Lung (tissue), 11 donors: ENCODE measurements at regions not wholly inside any gene's neighbourhood (a gene's known extent, or its start where the extent isn't known, plus 50 kb on each side); places are given as distances from the start of the nearest gene placed in this dataset.

ENCODE experiments used
- ATAC-seq: fragments of 200-7000 bp; cut with Tn5 transposase; one replicate; pipeline ENCODE4 v1.9.1; 2020; ENCODE audit warnings: moderate number of reproducible peaks; ENCODE audit not compliant: insufficient read depth, low FRiP score
- DNase-seq, 3 donors: peaks; one replicate each; pipeline ENCODE4 v3.0.0-alpha.2; 2013 to 2017
- H3K27ac ChIP-seq, 2 donors: one replicate each; pipeline ENCODE4 v1.5.1; 2013; ENCODE audit warnings: mild to moderate bottlenecking in 2 of 2, moderate library complexity in 2 of 2, control low read depth in 1 of 2, inconsistent platforms in 1 of 2, low read depth in 1 of 2, low read length in 1 of 2
- H3K27me3 ChIP-seq, 3 donors: one replicate each; pipeline ENCODE4 v1.5.1; 2013; ENCODE audit warnings: low read length in 2 of 3; ENCODE audit not compliant: control insufficient read depth in 3 of 3, insufficient read depth in 3 of 3
- H3K36me3 ChIP-seq, 4 donors: one replicate each; pipeline ENCODE4 v1.5.1; 2013; ENCODE audit warnings: low read length in 4 of 4, mild to moderate bottlenecking in 1 of 4, moderate library complexity in 1 of 4; ENCODE audit not compliant: control insufficient read depth in 4 of 4, insufficient read depth in 4 of 4
- H3K4me1 ChIP-seq, 5 donors: one replicate each; pipeline ENCODE4 v1.5.1; 2013; ENCODE audit warnings: low read length in 5 of 5, mild to moderate bottlenecking in 2 of 5, moderate library complexity in 1 of 5; ENCODE audit not compliant: control insufficient read depth in 5 of 5, insufficient read depth in 5 of 5
- H3K4me3 ChIP-seq: one replicate; pipeline ENCODE4 v1.5.1; 2013; ENCODE audit warnings: mild to moderate bottlenecking, control low read depth, moderate library complexity
- H3K9ac ChIP-seq, 2 donors: one replicate each; pipeline ENCODE4 v1.5.1; 2013; ENCODE audit warnings: low read length in 2 of 2, control low read depth in 1 of 2; ENCODE audit not compliant: insufficient read depth in 1 of 2
- H3K9me3 ChIP-seq, 4 donors: one replicate each; pipeline ENCODE4 v1.5.1; 2013; ENCODE audit warnings: low read length in 3 of 4, mild to moderate bottlenecking in 1 of 4, moderate library complexity in 1 of 4; ENCODE audit not compliant: control insufficient read depth in 4 of 4, insufficient read depth in 3 of 4
- WGBS, 2 donors: extraction: QIAGEN DNeasy Blood & Tissue Kit; methylation state at CpG; one replicate each; pipeline ENCODE4 v1.1.7; 2013; 5-methylcytosine and 5-hydroxymethylcytosine counted together
- TF ChIP-seq, protein P1 (sequence below): IDR thresholded peaks from 2 replicates; pipeline ENCODE4 v1.5.1; 2012; ENCODE audit warnings: mild to moderate bottlenecking; ENCODE audit errors: control extremely low read depth, extremely low read depth
- donor health status: control.
- donor health status: control.
- donor health status: Bipolar disorder and iron deficiency.
- donor health status: healthy.
- donor health status: DM: yes; HTN: yes; CAD: no.

DNA sequence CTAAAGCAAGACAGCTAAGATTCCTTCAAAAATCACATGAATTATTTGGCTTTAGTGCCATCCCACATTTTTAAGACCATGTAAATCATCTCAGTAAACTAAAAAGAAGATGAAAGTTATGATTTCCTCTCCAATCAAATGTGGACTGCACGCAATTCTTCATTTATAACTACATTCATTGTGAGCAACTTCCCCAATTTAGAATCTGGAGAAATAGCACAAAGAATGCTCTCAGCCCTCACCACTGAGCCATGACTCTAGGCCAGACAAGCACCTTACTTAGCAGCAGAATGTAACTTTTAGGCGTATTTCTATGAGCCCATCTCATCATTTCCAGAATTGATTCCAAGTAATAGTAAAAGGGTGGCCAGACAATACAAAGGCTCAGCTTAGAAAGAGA is 616.6 kb downstream of the TLE1 start:
- Histone ChIP-seq H3K9ac (no peak overlapping the region), H3K36me3 (no peaks in the 10 kb centered on the region), H3K4me1 (no peaks in the 10 kb centered on the region), H3K4me3 (no peak overlapping the region), H3K27me3 (no peaks in the 10 kb centered on the region), H3K27ac (no peak overlapping the region), H3K9me3 (no peaks in the 10 kb centered on the region)
- WGBS, 2 donors = 84 to 86% methylated on average over 2 of the region's 2 CpGs
- TF ChIP-seq, protein P1, sequence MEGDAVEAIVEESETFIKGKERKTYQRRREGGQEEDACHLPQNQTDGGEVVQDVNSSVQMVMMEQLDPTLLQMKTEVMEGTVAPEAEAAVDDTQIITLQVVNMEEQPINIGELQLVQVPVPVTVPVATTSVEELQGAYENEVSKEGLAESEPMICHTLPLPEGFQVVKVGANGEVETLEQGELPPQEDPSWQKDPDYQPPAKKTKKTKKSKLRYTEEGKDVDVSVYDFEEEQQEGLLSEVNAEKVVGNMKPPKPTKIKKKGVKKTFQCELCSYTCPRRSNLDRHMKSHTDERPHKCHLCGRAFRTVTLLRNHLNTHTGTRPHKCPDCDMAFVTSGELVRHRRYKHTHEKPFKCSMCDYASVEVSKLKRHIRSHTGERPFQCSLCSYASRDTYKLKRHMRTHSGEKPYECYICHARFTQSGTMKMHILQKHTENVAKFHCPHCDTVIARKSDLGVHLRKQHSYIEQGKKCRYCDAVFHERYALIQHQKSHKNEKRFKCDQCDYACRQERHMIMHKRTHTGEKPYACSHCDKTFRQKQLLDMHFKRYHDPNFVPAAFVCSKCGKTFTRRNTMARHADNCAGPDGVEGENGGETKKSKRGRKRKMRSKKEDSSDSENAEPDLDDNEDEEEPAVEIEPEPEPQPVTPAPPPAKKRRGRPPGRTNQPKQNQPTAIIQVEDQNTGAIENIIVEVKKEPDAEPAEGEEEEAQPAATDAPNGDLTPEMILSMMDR = no peak
- DNase-seq (no peak), ATAC-seq (no peak)

DNA sequence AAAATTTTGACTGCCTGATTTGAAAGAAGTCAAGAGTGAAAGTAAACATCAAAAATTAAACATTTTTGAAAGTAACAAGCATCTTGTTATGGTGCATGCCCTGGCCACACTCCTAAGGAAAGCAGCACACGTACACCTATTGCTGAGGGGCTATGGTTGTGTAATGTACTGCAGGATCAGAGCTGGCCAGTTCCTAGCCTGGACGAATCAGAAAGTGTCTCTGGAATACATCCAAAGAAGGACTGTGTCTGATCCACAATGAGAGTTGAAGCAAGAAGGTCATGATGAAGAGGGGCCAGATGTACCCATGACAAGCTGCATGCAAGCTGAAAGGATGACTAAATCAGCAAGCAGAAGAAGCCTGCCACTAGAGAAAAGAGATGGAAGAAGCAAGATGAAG is 618.2 kb downstream of the TLE1 start:
- ATAC-seq = no peak

DNA sequence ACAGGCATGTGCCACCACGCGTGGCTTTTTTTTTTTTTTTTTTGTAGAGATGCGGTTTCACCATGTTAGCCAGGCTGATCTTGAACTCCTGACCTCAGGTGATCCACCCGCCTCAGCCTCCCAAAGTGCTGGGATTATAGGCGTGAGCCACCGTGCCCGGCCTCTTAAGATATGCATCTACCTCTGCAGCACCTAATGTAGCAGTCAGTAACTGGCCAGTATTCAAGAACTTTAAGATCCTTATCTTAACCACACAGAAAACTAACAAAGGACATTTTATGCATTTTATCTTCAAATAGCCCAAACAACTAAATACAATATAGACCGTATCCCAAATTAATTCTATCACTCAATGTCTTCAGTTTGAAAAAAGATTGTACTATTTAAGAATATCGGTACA is 618.7 kb downstream of the TLE1 start:
- H3K27ac ChIP-seq = no peak overlapping the region
- 54 to 73% methylated on average over 8 to 9 of the region's 9 CpGs for WGBS, 2 donors
- no peak overlapping the region for H3K9ac ChIP-seq
- no peak for ATAC-seq
- TF ChIP-seq, protein P1 = no peak
- no peaks in the 10 kb centered on the region for H3K36me3 ChIP-seq
- no peaks in the 10 kb centered on the region for H3K9me3 ChIP-seq
- no peaks in the 10 kb centered on the region for H3K4me1 ChIP-seq
- H3K4me3 ChIP-seq = no peak overlapping the region
- DNase-seq = no peak
- no peaks in the 10 kb centered on the region for H3K27me3 ChIP-seq

More for the DNA sequence above, 618.2 kb downstream of the TLE1 start:
- Histone ChIP-seq H3K27me3 (no peaks in the 10 kb centered on the region), H3K36me3 (no peaks in the 10 kb centered on the region), H3K4me1 (no peaks in the 10 kb centered on the region), H3K9me3 (no peaks in the 10 kb centered on the region), H3K9ac (no peak overlapping the region), H3K27ac (no peak overlapping the region), H3K4me3 (no peak overlapping the region)
- 31 to 54% methylated on average over 2 of the region's 2 CpGs for WGBS, 2 donors
- DNase-seq = no peak
- TF ChIP-seq, protein P1 = no peak

DNA sequence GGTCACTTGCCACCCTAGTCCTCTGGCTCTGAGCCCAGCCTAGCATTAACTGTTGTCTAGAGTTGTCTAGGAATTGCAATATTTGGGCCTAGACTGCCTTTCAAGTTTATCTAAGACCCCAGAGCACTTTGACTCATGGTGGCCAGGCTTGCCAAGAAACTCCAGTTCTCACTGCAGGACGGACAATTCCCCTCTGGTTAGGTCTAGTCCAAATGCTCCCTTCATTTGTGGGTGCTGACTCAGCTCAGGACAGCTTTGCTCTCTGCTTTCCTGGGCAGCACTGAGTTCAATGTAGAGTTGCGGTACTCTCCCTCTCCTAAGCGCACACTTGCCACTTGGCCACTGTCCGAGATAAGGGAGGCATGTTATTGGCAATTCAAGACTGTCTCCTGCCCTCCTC is 619.4 kb downstream of the TLE1 start:
- WGBS, 2 donors = 91 to 95% methylated on average over 4 of the region's 4 CpGs
- Histone ChIP-seq H3K9me3 (no peaks in the 10 kb centered on the region), H3K27ac (no peak overlapping the region), H3K27me3 (no peaks in the 10 kb centered on the region), H3K4me1 (no peaks in the 10 kb centered on the region), H3K36me3 (no peaks in the 10 kb centered on the region), H3K4me3 (no peak overlapping the region), H3K9ac (no peak overlapping the region)
- TF ChIP-seq, protein P1 = no peak
- ATAC-seq (no peak), DNase-seq (no peak)
